ENCODE measurements at regions not wholly inside any gene's neighbourhood (a gene's known extent, or its start where the extent isn't known, plus 50 kb on each side); places are given as distances from the start of the nearest gene placed in this dataset.

- Histone ChIP-seq H4K20me1 (ENCODE audit: insufficient read depth, low read length) (no peaks in the 10 kb centered on the region), H3K27ac (ENCODE audit: low read depth, low read length, poor library complexity, severe bottlenecking) (no peak overlapping the region), H3K36me3 (ENCODE audit: insufficient read depth, low read length) (no peaks in the 10 kb centered on the region), H3K9me3 (ENCODE audit: low read length) (no peaks in the 10 kb centered on the region), H3K9me2 (ENCODE audit: low read depth, low read length) (no peaks in the 10 kb centered on the region), H3F3A (ENCODE audit: insufficient read depth, low read length) (no peaks in the 10 kb centered on the region), H3K27me3 (ENCODE audit: insufficient read depth, low read length) (no peaks in the 10 kb centered on the region), H3K4me2 (ENCODE audit: low read length) (no peak overlapping the region), H3K4me1 (ENCODE audit: insufficient read depth, low read length, severe bottlenecking) (peaks cover 10% of the 10 kb centered on the region), H2AFZ (ENCODE audit: low read length) (no peak overlapping the region), H3K4me3 (ENCODE audit: low read depth, low read length, poor library complexity, severe bottlenecking) (no peak overlapping the region), H3K79me2 (ENCODE audit: insufficient read depth, low read length) (peaks cover 21% of the 10 kb centered on the region), H3K9ac (ENCODE audit: low read length) (no peak overlapping the region)
- TF ChIP-seq EZH2 (IDR thresholded peaks at IDR 0.05; ENCODE audit: borderline replicate concordance, low read length) (no peak), CTCF (IDR thresholded peaks at IDR 0.05; ENCODE audit: low read length) (no peak)
These were observed 108.4 kb upstream of the MGAT5 start for GRCh38 chr2:134145519-134145918.

DNA sequence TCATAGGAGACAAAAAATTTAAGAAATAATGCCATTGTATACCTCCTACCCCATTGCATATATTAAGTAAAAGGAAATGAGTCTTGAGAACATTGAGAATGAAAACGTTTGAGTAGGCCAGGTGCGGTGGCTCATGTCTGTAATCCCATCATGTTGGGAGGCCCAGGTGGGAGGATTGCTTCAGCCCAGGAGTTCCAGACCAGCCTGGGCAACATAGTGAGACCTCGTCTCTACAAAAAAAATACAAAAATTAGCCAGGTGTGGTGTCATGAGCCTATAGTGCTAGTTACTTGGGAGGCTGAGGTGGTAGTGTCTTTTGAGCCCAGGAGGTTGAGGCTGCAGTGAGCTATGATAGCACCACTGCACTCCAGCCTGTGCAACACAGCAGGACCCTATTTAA is 107.7 kb upstream of the MGAT5 start:
- Histone ChIP-seq H3K4me1 (ENCODE audit: insufficient read depth, low read length, severe bottlenecking) (peaks cover 10% of the 10 kb centered on the region), H3K27ac (ENCODE audit: low read depth, low read length, poor library complexity, severe bottlenecking) (no peak overlapping the region), H3F3A (ENCODE audit: insufficient read depth, low read length) (no peaks in the 10 kb centered on the region), H3K9me2 (ENCODE audit: low read depth, low read length) (no peaks in the 10 kb centered on the region), H3K27me3 (ENCODE audit: insufficient read depth, low read length) (no peaks in the 10 kb centered on the region), H3K4me3 (ENCODE audit: low read depth, low read length, poor library complexity, severe bottlenecking) (no peak overlapping the region), H3K9me3 (ENCODE audit: low read length) (no peaks in the 10 kb centered on the region), H3K4me2 (ENCODE audit: low read length) (no peak overlapping the region), H3K9ac (ENCODE audit: low read length) (no peak overlapping the region), H3K79me2 (ENCODE audit: insufficient read depth, low read length) (peaks cover 21% of the 10 kb centered on the region), H2AFZ (ENCODE audit: low read length) (no peak overlapping the region), H4K20me1 (ENCODE audit: insufficient read depth, low read length) (no peaks in the 10 kb centered on the region), H3K36me3 (ENCODE audit: insufficient read depth, low read length) (no peaks in the 10 kb centered on the region)
- TF ChIP-seq EZH2 (IDR thresholded peaks at IDR 0.05; ENCODE audit: borderline replicate concordance, low read length), result no peak
- no peak for TF ChIP-seq CTCF (IDR thresholded peaks at IDR 0.05; ENCODE audit: low read length)

DNA sequence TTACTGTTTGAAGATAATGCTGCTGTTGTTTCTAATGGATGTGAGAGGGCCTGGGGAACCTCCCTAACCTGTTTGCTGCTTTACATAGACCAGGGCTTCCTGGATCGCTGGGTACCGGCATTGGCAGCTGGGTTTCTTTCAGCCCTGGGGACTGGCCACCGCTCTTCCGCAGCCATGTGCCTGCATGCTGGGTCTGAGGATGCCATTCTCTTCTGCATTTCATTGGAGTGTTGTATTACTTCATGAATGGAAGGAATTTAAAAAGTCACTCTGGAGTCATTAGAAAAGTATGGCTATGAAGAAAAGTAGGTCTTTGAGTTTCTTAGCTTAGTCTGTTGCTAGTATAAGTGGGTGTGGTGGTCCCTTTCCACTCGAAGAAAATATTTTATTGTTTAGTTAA is 107.3 kb upstream of the MGAT5 start:
- TF ChIP-seq CTCF (IDR thresholded peaks at IDR 0.05; ENCODE audit: low read length), result no peak
- no peak for TF ChIP-seq EZH2 (IDR thresholded peaks at IDR 0.05; ENCODE audit: borderline replicate concordance, low read length)
- Histone ChIP-seq H3K9me3 (ENCODE audit: low read length) (no peaks in the 10 kb centered on the region), H3K79me2 (ENCODE audit: insufficient read depth, low read length) (peaks cover 21% of the 10 kb centered on the region), H3K4me2 (ENCODE audit: low read length) (no peak overlapping the region), H3F3A (ENCODE audit: insufficient read depth, low read length) (no peaks in the 10 kb centered on the region), H2AFZ (ENCODE audit: low read length) (no peak overlapping the region), H3K9me2 (ENCODE audit: low read depth, low read length) (no peaks in the 10 kb centered on the region), H3K4me3 (ENCODE audit: low read depth, low read length, poor library complexity, severe bottlenecking) (no peak overlapping the region), H3K4me1 (ENCODE audit: insufficient read depth, low read length, severe bottlenecking) (peaks cover 10% of the 10 kb centered on the region), H3K27ac (ENCODE audit: low read depth, low read length, poor library complexity, severe bottlenecking) (no peak overlapping the region), H4K20me1 (ENCODE audit: insufficient read depth, low read length) (no peaks in the 10 kb centered on the region), H3K36me3 (ENCODE audit: insufficient read depth, low read length) (no peaks in the 10 kb centered on the region), H3K9ac (ENCODE audit: low read length) (no peak overlapping the region), H3K27me3 (ENCODE audit: insufficient read depth, low read length) (no peaks in the 10 kb centered on the region)
